CD1c-positive myeloid dendritic cell (primary cell): ENCODE measurements at regions not wholly inside any gene's neighbourhood (a gene's known extent, or its start where the extent isn't known, plus 50 kb on each side); places are given as distances from the start of the nearest gene placed in this dataset.
"Not testable (repeated sequence)": the region's sequence is repeated elsewhere in the genome, so short reads cannot be mapped to it uniquely, and the experiment has no call there.

Source experiments
- DNase-seq: peaks from one replicate; pipeline ENCODE4 v3.0.0-alpha.2; 2016; ENCODE audit errors: extremely low spot score

- no peak for DNase-seq
Measured at GRCh38 chr14:104481323-104481722, 98.2 kb upstream of the C14orf180 start.

- DNase-seq = not testable (repeated sequence)
Measured at GRCh38 chr14:104482017-104482416, 97.5 kb upstream of the C14orf180 start.

DNA sequence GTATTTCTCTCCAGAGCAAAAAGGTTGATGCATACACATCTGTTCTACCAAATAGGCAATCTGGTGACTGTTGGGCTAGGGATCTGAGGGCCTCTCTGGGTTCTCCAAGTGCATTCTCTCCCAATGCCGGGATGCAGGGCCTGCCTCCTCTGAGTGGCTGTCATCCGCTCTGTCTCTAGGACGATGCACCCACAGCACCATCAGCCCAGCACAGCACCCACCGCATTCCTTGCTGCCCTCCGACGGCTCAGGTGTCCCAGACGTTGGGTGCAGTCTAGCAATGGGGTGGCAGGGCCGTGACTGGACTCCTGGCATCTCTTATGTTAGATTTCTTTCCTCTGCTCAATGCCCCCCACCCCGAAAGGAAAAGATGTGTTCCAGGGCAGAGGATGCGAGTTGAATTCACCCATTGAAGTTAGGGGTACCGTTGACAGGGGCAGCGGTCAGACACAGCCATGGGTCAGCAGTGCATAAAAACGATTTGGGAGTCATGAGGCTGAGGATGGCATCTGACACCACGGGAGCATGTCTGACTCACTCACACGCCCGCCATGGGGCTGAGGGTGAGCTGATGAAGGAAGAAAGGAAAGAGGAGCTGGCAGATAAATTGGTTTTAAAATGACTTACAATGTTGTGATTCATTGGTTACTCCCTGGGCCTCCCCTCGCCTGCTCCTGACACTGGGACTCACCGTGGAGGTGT is 93.2 kb upstream of the C14orf180 start:
- no peak for DNase-seq

DNA sequence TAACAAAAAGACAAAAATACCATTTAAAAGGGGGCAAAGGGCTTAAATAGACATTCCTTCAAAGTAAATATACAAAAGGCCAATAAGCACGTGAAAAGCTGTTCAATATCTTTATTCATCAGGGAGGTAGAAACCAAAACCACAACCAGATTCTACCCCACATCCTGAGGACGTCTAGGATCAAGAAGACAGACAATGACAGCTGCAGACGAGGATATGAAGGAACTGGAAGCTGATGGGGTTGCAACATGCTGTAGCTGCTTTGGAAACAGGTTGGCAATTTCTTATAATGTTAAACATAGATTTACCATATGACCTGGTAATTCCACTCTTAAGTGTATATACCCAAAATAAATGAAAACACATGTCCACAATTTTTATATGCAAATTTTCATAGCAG is 85.1 kb upstream of the C14orf180 start:
- no peak for DNase-seq

- no peak for DNase-seq
Measured at GRCh38 chr14:104496095-104496494, 83.5 kb upstream of the C14orf180 start.

GRCh38 chr14:104499784-104500760 is 79.5 kb upstream of the C14orf180 start:
- DNase-seq = no peak

DNA sequence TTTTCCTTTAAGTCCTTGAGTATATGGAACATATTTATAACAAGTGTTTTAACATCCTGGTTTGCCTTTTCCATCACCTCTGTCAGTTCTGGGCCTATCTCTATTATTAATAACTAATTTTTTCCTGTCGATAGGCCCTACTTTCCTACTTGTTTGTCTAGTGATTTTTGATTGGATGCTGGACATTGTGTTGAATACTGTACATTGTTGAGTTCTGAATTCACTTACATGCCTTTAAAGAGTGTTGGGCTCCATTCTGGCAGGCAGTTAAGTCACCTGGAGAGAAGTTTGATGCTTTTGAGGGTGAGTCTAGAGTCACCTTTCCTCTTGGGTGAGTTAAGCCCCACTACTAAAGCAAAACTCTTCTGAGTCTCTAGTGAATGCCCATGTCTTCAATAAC is 77.5 kb upstream of the C14orf180 start:
- no peak for DNase-seq

DNA sequence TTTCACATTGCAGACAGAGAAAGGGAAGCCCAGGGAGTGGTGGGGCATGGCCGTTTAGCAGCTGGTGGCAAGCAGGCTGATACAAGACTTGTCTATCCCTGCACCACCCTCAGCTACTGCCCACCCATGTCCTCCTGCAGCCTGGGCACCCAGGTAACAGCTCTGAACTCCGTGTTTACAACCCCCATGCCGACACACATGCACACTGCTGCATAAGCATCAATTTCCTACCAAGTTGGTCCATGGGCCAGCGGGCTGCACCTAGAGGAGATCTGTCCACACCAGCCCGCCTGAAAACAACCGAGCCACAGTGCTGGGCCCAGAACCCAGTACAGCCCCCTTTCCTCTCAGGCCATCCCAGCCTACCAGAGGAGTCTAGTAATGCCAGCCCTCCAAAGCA is 75.9 kb upstream of the C14orf180 start:
- no peak for DNase-seq

GRCh38 chr14:104504172-104504735 is 75.3 kb upstream of the C14orf180 start:
- DNase-seq = no peak

DNA sequence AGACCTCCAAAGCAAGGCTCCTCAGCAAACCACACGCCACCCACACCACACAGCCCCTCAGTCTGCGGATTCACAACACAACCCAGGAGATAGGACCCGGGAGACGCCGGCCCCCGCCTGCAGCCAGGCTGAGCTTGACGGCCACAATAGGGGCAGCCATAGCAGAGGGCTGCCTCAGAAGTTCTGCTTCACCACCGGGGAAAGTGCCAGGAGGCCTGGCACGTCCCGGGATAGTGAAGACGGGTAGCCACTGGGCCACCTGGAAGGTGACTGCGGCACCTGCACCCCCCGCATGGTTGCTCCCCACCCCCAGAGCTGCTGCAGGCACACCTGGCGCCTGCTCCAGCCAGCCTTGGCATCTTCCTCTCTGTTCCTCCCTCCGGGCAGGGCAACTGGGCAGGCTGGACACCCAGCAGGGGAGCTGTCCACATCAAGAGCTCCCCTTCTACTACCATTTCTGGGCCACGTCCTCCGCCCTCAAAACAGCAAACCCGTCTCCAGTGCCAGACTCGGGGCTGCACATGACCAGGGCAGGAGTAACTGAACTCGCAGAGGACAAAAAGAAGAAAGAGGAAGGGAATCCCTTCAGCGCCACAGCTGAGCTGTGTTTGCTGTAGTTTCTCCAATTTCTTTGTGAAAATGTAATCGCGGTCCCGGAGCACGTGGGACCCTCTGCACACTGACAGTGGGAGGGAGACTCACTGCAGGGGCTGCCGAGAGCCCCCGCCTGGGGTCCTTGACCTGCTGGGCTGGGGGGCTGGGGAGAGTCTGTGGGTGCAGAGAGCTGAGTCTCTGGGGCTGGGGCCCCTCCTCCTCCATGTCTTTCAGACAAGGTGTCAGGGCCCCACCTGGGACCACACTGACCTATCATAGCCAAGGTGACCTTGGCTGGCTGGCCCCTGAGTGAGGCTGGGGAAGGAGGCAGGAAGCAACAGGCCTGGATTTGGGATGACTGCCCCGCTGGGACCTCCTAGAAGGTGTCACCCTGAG is 74.2 kb upstream of the C14orf180 start:
- DNase-seq = no peak

GRCh38 chr14:104506461-104507253 is 72.9 kb upstream of the C14orf180 start:
- no peak for DNase-seq

DNA sequence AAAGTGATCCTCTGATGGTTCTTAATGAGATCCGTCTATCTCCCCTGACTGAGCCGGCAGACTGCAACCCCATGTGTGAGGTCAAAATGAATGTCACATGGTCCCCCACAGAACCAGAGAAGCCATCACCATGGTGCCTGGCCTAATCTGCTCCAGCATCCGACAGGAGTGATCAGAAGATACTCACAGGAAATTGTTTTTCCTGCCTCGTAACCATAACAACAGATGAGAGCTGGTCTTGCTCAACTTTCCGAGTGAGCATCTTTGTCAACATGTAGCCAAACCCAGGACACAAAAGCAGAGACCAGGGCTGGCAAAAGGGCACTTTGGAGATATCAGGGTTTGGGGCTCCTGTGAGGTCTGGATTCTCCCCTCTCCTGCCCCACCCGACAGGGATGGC is 72.1 kb upstream of the C14orf180 start:
- no peak for DNase-seq

GRCh38 chr14:104509673-104510072 is 69.9 kb upstream of the C14orf180 start:
- no peak for DNase-seq

DNA sequence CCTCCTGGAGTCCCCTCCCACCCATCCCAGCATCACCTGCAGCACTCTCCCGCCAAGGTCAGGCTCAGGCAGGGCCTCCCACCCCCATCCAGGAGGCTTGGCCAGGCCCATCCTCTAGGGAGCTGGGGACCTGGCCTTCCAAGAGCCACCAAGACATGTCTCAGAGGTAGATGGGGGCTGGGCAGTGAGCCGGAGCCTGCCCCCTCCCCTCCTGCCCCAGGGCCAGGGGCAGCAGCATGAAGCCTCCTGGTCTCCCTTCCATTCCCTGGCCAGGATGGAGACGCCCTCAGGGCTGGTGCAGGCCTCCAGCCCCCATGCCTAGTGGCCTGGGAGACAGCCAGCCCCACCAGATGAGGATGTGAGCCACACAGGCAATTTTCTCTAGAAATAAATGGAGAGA is 69.3 kb upstream of the C14orf180 start:
- DNase-seq = no peak

- no peak for DNase-seq
Measured at GRCh38 chr14:104510794-104511611, 68.6 kb upstream of the C14orf180 start.

GRCh38 chr14:104512061-104512460 is 67.5 kb upstream of the C14orf180 start:
- DNase-seq = no peak

DNA sequence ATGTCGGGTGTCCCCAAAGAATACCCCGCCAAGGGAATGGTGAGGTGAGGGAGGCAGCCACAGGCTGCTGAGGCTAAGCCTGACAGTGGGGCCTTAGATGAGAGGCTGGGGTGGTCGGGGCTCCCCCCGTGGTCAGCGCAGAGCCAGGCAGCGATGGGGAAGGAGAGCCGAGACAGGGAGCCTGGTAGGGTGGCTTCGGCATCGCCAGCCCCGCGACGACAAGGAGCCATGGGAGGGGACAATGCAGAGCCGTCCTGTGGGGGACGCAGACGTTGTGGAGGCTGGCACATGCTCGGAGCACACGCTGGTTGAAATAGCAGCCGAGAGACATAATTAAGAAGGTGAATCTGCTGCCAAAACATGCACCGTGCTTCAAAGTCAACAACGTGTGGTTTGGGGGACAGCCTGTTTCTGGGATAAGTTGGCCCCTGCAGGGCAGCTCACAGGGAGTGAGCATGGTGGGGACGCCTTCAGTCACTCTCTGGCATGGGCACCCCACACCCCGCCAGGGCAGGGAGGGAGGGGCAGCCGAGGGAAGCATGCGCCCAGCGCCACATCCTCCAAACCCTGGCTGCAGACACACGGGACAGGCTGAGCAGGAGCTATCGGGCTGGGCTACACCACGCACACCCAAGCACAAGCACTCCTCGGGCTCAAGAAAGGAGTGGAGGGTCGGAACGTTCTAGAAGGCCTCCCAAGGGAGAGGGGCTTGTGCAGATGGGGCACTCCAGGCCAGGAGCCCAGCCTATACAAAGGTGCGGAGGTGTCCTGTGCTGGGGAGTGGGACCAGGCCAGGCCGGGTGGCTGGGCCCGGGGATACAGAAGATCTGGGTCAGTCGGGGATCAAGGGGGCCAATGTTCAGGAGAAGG is 66.6 kb upstream of the C14orf180 start:
- DNase-seq = no peak

- no peak for DNase-seq
Measured at GRCh38 chr14:104513641-104514046, 65.9 kb upstream of the C14orf180 start.
